A549 (cell line): ENCODE measurements at regions not wholly inside any gene's neighbourhood (a gene's known extent, or its start where the extent isn't known, plus 50 kb on each side); places are given as distances from the start of the nearest gene placed in this dataset.

ENCODE experiments used
- ATAC-seq, 2 experiments: fragments of 200-7000 bp in 1 of 2; fragments of >200 bp in 1 of 2; cut with Nextera tagmentation in 1 of 2; cut with Tn5 transposase in 1 of 2; 3 replicates each; pipeline versions ENCODE4 v1.8.0 to v1.9.1; 2018 to 2020; ENCODE audit warnings: mild to moderate bottlenecking in 1 of 2, moderate library complexity in 1 of 2
- CTCF ChIA-PET: fragments of 300-600 bp; sonication (Branson Sonifier 250); formaldehyde crosslinking; extraction: SDS; loops from one replicate; lab custom pipeline; 2021; ENCODE audit warnings: antibody characterized with exemption, inconsistent platforms; lab: Yijun Ruan, JAX
- POLR2A ChIA-PET: fragments of 350-600 bp; formaldehyde crosslinking; extraction: SDS; loops from one replicate; lab custom pipeline; 2021; ENCODE audit warnings: antibody characterized with exemption, inconsistent platforms; lab: Yijun Ruan, JAX
- DNase-seq, 2 experiments: peaks; one replicate each; pipeline versions ENCODE4 v3.0.0 to v3.0.0-alpha.2; 2011 to 2016; ENCODE audit warnings: low read depth in 1 of 2, low spot score in 1 of 2
- FAIRE-seq: peaks from 2 replicates; lab custom pipeline; 2011; peaks lifted over from hg19 to GRCh38; lab: Jason Lieb, UNC
- H3K27ac ChIP-seq, 2 experiments: fragments of >200 bp; sonication (Bioruptor Twin); formaldehyde crosslinking; 3 replicates each; pipeline ENCODE4 v1.5.1; 2016 to 2017
- H3K4me1 ChIP-seq: fragments of >200 bp; sonication (Bioruptor Twin); formaldehyde crosslinking; 3 replicates; pipeline ENCODE4 v1.6.1; 2016
- H3K4me2 ChIP-seq: fragments of >200 bp; sonication (Bioruptor Twin); formaldehyde crosslinking; 3 replicates; pipeline ENCODE4 v1.6.1; 2016
- H3K4me3 ChIP-seq: fragments of >200 bp; sonication (Bioruptor Twin); formaldehyde crosslinking; 3 replicates; pipeline ENCODE4 v1.5.1; 2016
- H3K9me3 ChIP-seq: fragments of >200 bp; sonication (Bioruptor Twin); formaldehyde crosslinking; 3 replicates; pipeline ENCODE4 v1.6.1; 2016
- CHD4 ChIP-seq: fragments of 200-600 bp; sonication (generic); IDR thresholded peaks from 2 replicates; pipeline ENCODE4 v1.6.1; 2016; ENCODE audit warnings: antibody characterized with exemption, mild to moderate bottlenecking, borderline replicate concordance
- EHF ChIP-seq: fragments of 250-450 bp; sonication (Bioruptor Pico); IDR thresholded peaks from 2 replicates; pipeline ENCODE4 v1.5.0; 2020; ENCODE audit warnings: mild to moderate bottlenecking
- ESRRA ChIP-seq: fragments of 150-350 bp; IDR thresholded peaks from 2 replicates; pipeline ENCODE4 v1.6.1; 2014; ENCODE audit warnings: mild to moderate bottlenecking, low read length, borderline replicate concordance
- FOSL2 ChIP-seq, 2 experiments: fragments of 450-650 bp in 1 of 2; fragments of >200 bp in 1 of 2; sonication (Bioruptor Twin) in 1 of 2; formaldehyde crosslinking; IDR thresholded peaks; 2 replicates each; pipeline versions ENCODE4 v1.5.0 to v1.6.1; 2016 to 2020; ENCODE audit warnings: mild to moderate bottlenecking in 1 of 2, moderate library complexity in 1 of 2
- FOXS1 ChIP-seq: fragments of 250-450 bp; sonication (Bioruptor Pico); IDR thresholded peaks from 2 replicates; pipeline ENCODE4 v1.5.0; 2020; ENCODE audit warnings: mild to moderate bottlenecking, moderate library complexity
- HDAC2 ChIP-seq: fragments of 200-600 bp; sonication (generic); IDR thresholded peaks from 2 replicates; pipeline ENCODE4 v1.6.1; 2016
- HOXB5 ChIP-seq: fragments of 250-450 bp; sonication (Bioruptor Pico); IDR thresholded peaks from 2 replicates; pipeline ENCODE4 v1.5.0; 2020; ENCODE audit warnings: mild to moderate bottlenecking, moderate library complexity
- JUNB ChIP-seq: fragments of >200 bp; sonication (Bioruptor Twin); formaldehyde crosslinking; IDR thresholded peaks from 2 replicates; pipeline ENCODE4 v1.6.1; 2016
- NPAS2 ChIP-seq: fragments of 250-450 bp; sonication (Bioruptor Pico); IDR thresholded peaks from 2 replicates; pipeline ENCODE4 v1.8.0; 2022; ENCODE audit warnings: mild to moderate bottlenecking, moderate library complexity, borderline replicate concordance
- POLR2A ChIP-seq: IDR thresholded peaks from 2 replicates; pipeline ENCODE4 v1.6.1; 2012; ENCODE audit warnings: mild to moderate bottlenecking, low read length
- POLR2AphosphoS2 ChIP-seq: conservative IDR thresholded peaks from 2 replicates; pipeline ENCODE4 v1.6.1; 2012; ENCODE audit warnings: low read length, improper control_type of control experiment, inconsistent platforms
- RAD21 ChIP-seq, 2 experiments: fragments of >200 bp in 1 of 2; sonication (Bioruptor Twin) in 1 of 2; formaldehyde crosslinking in 1 of 2; IDR thresholded peaks in 1 of 2; conservative IDR thresholded peaks in 1 of 2; 2 replicates in 1 of 2; 3 replicates in 1 of 2; pipeline ENCODE4 v1.6.1; 2012 to 2018; ENCODE audit warnings: inconsistent platforms in 1 of 2
- RCOR1 ChIP-seq: fragments of 150-350 bp; IDR thresholded peaks from 2 replicates; pipeline ENCODE4 v1.6.1; 2014; ENCODE audit warnings: antibody characterized with exemption, low read length, low read depth
- SMC3 ChIP-seq: fragments of >200 bp; sonication (Bioruptor Twin); formaldehyde crosslinking; IDR thresholded peaks from 3 replicates; pipeline ENCODE4 v1.6.1; 2018; ENCODE audit warnings: inconsistent platforms
- SREBF2 ChIP-seq: fragments of 450-650 bp; IDR thresholded peaks from 2 replicates; pipeline ENCODE4 v1.6.1; 2014; ENCODE audit warnings: mild to moderate bottlenecking, moderate library complexity
- TFCP2L1 ChIP-seq: fragments of 250-450 bp; sonication (Bioruptor Pico); IDR thresholded peaks from 2 replicates; pipeline ENCODE4 v1.5.0; 2021; ENCODE audit warnings: mild to moderate bottlenecking
- TP53 ChIP-seq: fragments of 250-450 bp; sonication (Bioruptor Pico); IDR thresholded peaks from 2 replicates; pipeline ENCODE4 v1.5.0; 2021; ENCODE audit warnings: mild to moderate bottlenecking, moderate library complexity
- ZSCAN20 ChIP-seq: fragments of 250-450 bp; sonication (Bioruptor Pico); IDR thresholded peaks from 2 replicates; pipeline ENCODE4 v1.8.0; 2022; ENCODE audit warnings: mild to moderate bottlenecking, moderate library complexity
- whole genome bisulfite sequencing: methylation state at CpG from one replicate; pipeline ENCODE4 v1.1.6; 2017; ENCODE audit errors: missing lambda C conversion rate; 5-methylcytosine and 5-hydroxymethylcytosine counted together
- TF ChIP-seq, protein P1 (sequence below): fragments of >200 bp; sonication (Bioruptor Twin); formaldehyde crosslinking; IDR thresholded peaks from 2 replicates; pipeline ENCODE4 v1.6.1; 2016
- TF ChIP-seq, protein P2 (sequence below): IDR thresholded peaks from 2 replicates; pipeline ENCODE4 v1.6.1; 2012
- TF ChIP-seq, protein P3 (sequence below): fragments of >200 bp; sonication (Bioruptor Twin); formaldehyde crosslinking; IDR thresholded peaks from 3 replicates; pipeline ENCODE4 v1.6.1; 2016
- TF ChIP-seq, protein P4 (sequence below): fragments of 250-450 bp; sonication (Bioruptor Pico); IDR thresholded peaks from 2 replicates; pipeline ENCODE4 v1.5.0; 2020; ENCODE audit warnings: low read depth, mild to moderate bottlenecking, moderate library complexity
- TF ChIP-seq, protein P5 (sequence below): fragments of 150-350 bp; IDR thresholded peaks from 2 replicates; pipeline ENCODE4 v1.6.1; 2014; ENCODE audit warnings: low read depth, mild to moderate bottlenecking, low read length
- TF ChIP-seq, protein P6 (sequence below): fragments of >200 bp; sonication (Bioruptor Twin); formaldehyde crosslinking; IDR thresholded peaks from 3 replicates; pipeline ENCODE4 v1.5.1; 2016

DNA sequence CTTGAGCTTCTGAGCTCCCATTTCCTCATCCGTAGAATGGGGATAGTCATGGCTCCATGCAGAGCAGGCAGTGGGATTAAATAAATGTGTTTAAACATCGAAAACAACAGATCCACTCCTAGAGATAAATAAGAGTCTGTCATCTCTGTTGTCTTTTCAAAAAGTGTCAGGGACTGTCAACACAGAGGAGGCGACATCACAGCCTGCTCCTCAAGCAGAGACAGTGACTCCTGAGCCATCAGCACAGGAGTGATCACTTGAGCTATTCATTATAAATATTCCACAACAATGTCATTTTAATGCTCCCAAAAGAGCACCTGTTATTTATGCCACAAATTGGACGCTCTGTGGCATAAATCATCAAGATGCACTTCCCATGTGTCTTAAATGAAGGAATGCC lies 605.6 kb upstream of the CDH5 start:
- TF ChIP-seq RAD21 (conservative IDR thresholded peaks at IDR 0.05 in 1 of 2, IDR thresholded peaks at IDR 0.05 in 1 of 2) (no peak), JUNB (no peak), TFCP2L1 (CRISPR knock-in tag) (no peak), TP53 (no peak), POLR2AphosphoS2 (no peak), SREBF2 (no peak), CHD4 (no peak), HOXB5 (no peak)
- TF ChIP-seq, protein P1, sequence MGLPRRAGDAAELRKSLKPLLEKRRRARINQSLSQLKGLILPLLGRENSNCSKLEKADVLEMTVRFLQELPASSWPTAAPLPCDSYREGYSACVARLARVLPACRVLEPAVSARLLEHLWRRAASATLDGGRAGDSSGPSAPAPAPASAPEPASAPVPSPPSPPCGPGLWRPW = no peak
- TF ChIP-seq, protein P2, sequence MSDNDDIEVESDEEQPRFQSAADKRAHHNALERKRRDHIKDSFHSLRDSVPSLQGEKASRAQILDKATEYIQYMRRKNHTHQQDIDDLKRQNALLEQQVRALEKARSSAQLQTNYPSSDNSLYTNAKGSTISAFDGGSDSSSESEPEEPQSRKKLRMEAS = no peak
- ChIA-PET POLR2A (no interaction called here), CTCF (no interaction called here)
- DNase-seq (no peak), FAIRE-seq (no peak), ATAC-seq (no peak)
- under 1% methylated on average over 4 of the region's 4 CpGs for WGBS
- no peak overlapping the region for H3K27ac ChIP-seq
- no peak overlapping the region for H3K4me2 ChIP-seq
- H3K4me1 ChIP-seq = no peaks in the 10 kb centered on the region
- no peaks in the 10 kb centered on the region for H3K9me3 ChIP-seq
- H3K4me3 ChIP-seq = no peak overlapping the region

DNA sequence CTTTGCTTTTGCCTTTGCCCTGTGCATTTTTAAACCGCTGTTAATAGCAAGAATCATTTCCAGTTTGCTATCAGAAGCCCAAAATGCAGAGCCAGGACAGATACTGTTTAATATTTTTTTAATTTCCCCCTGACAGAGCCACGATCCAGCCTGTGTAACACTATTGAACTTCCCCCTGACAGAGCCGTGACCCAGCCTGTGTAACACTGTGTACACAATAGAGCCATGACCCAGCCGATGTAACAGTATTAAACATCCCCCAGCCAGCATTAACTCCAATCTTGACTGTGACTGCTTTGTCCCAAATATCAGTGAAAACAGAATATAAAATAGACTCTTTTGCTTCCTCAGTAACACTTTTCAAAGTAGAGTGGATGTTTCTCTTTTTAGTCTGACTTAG lies 607.9 kb upstream of the CDH5 start:
- FAIRE-seq = no peak
- Histone ChIP-seq H3K4me1 (no peaks in the 10 kb centered on the region), H3K4me3 (no peak overlapping the region), H3K27ac (no peak overlapping the region), H3K9me3 (no peaks in the 10 kb centered on the region), H3K4me2 (no peak overlapping the region)
- ChIA-PET CTCF (no interaction called here), POLR2A (no interaction called here)
- no peak for DNase-seq
- TF ChIP-seq ESRRA (no peak), CHD4 (no peak), HOXB5 (no peak), RAD21 (conservative IDR thresholded peaks at IDR 0.05 in 1 of 2, IDR thresholded peaks at IDR 0.05 in 1 of 2) (no peak), SREBF2 (no peak)
- TF ChIP-seq, protein P3, sequence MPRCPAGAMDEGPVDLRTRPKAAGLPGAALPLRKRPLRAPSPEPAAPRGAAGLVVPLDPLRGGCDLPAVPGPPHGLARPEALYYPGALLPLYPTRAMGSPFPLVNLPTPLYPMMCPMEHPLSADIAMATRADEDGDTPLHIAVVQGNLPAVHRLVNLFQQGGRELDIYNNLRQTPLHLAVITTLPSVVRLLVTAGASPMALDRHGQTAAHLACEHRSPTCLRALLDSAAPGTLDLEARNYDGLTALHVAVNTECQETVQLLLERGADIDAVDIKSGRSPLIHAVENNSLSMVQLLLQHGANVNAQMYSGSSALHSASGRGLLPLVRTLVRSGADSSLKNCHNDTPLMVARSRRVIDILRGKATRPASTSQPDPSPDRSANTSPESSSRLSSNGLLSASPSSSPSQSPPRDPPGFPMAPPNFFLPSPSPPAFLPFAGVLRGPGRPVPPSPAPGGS = no peak
- no peak for ATAC-seq
- 7% methylated on average over 4 of the region's 4 CpGs for WGBS

DNA sequence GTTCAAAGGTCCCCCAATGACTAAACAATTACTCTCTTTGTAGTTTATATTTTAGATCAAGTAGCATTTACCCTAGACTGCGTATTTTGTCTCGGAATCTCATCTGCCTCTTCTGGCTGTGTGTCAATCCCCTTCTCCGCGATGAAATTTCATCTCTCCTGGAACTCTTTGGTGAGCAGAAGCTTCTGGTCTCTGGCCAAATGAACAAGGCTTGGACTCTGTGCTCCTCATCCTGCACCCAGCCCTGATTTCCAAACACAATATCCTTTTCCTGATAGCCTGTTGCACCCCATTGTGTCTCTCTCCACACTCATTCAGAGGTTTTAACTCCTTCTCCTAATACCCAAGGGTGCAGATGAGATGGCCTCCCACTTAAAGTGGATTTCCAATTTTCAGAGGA lies 609.4 kb upstream of the CDH5 start:
- TF ChIP-seq ZSCAN20 (CRISPR knock-in tag) = no peak
- TF ChIP-seq RCOR1 = no peak
- no peak for TF ChIP-seq NPAS2 (CRISPR knock-in tag)
- TF ChIP-seq POLR2A = no peak
- TF ChIP-seq, protein P4, sequence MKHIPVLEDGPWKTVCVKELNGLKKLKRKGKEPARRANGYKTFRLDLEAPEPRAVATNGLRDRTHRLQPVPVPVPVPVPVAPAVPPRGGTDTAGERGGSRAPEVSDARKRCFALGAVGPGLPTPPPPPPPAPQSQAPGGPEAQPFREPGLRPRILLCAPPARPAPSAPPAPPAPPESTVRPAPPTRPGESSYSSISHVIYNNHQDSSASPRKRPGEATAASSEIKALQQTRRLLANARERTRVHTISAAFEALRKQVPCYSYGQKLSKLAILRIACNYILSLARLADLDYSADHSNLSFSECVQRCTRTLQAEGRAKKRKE (CRISPR knock-in tag) = no peak
- TF ChIP-seq, protein P5, sequence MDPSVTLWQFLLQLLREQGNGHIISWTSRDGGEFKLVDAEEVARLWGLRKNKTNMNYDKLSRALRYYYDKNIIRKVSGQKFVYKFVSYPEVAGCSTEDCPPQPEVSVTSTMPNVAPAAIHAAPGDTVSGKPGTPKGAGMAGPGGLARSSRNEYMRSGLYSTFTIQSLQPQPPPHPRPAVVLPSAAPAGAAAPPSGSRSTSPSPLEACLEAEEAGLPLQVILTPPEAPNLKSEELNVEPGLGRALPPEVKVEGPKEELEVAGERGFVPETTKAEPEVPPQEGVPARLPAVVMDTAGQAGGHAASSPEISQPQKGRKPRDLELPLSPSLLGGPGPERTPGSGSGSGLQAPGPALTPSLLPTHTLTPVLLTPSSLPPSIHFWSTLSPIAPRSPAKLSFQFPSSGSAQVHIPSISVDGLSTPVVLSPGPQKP = no peak
- TF ChIP-seq, protein P3 = no peak
- no peak for TF ChIP-seq SMC3
- no peak for TF ChIP-seq HDAC2
- TF ChIP-seq, protein P6, sequence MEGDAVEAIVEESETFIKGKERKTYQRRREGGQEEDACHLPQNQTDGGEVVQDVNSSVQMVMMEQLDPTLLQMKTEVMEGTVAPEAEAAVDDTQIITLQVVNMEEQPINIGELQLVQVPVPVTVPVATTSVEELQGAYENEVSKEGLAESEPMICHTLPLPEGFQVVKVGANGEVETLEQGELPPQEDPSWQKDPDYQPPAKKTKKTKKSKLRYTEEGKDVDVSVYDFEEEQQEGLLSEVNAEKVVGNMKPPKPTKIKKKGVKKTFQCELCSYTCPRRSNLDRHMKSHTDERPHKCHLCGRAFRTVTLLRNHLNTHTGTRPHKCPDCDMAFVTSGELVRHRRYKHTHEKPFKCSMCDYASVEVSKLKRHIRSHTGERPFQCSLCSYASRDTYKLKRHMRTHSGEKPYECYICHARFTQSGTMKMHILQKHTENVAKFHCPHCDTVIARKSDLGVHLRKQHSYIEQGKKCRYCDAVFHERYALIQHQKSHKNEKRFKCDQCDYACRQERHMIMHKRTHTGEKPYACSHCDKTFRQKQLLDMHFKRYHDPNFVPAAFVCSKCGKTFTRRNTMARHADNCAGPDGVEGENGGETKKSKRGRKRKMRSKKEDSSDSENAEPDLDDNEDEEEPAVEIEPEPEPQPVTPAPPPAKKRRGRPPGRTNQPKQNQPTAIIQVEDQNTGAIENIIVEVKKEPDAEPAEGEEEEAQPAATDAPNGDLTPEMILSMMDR = no peak
- no peak for TF ChIP-seq FOXS1 (CRISPR knock-in tag)
- no peak for TF ChIP-seq FOSL2 (IDR thresholded peaks at IDR 0.05)
- no peak for TF ChIP-seq FOSL2 (CRISPR knock-in tag; IDR thresholded peaks at IDR 0.05)
- no peak for TF ChIP-seq EHF (CRISPR knock-in tag)
- DNase-seq = no peak
- ChIA-PET POLR2A (no interaction called here), CTCF (no interaction called here)
- H3K27ac ChIP-seq = no peak overlapping the region
- no peak for FAIRE-seq
- no peaks in the 10 kb centered on the region for H3K4me1 ChIP-seq
- no peak for ATAC-seq
- H3K4me3 ChIP-seq = no peak overlapping the region
- no peak overlapping the region for H3K4me2 ChIP-seq
- 45% methylated on average over 4 of the region's 4 CpGs for WGBS
- no peaks in the 10 kb centered on the region for H3K9me3 ChIP-seq
